Psoas muscle (tissue), 7 donors: ENCODE measurements at regions not wholly inside any gene's neighbourhood (a gene's known extent, or its start where the extent isn't known, plus 50 kb on each side); places are given as distances from the start of the nearest gene placed in this dataset.

Experiments
- ATAC-seq, 4 donors: fragments of 200-7000 bp; cut with Tn5 transposase; one replicate each; pipeline ENCODE4 v1.9.1; 2020; ENCODE audit warnings: moderate library complexity in 3 of 4, mild to moderate bottlenecking in 2 of 4
- DNase-seq, 2 donors: peaks; one replicate each; pipeline ENCODE4 v3.0.0-alpha.2; 2020
- H3K27ac ChIP-seq: fragments of 200-600 bp; one replicate; pipeline ENCODE4 v1.8.0; 2022
- H3K27me3 ChIP-seq, 3 donors: fragments of 200-600 bp in 1 of 3; one replicate each; pipeline versions ENCODE4 v1.6.1 to v1.8.0; 2013 to 2022; ENCODE audit warnings: low read length in 2 of 3, mild to moderate bottlenecking in 2 of 3, moderate library complexity in 1 of 3; ENCODE audit not compliant: insufficient read depth in 3 of 3
- H3K36me3 ChIP-seq, 2 donors: fragments of 200-600 bp in 1 of 2; one replicate each; pipeline versions ENCODE4 v1.6.1 to v1.8.0; 2013 to 2022; ENCODE audit warnings: low read depth in 1 of 2, mild to moderate bottlenecking in 1 of 2, moderate library complexity in 1 of 2; ENCODE audit not compliant: insufficient read depth in 1 of 2
- H3K4me1 ChIP-seq: fragments of 200-600 bp; one replicate; pipeline ENCODE4 v1.8.0; 2022
- H3K4me3 ChIP-seq: fragments of 200-600 bp; one replicate; pipeline ENCODE4 v1.8.0; 2022; ENCODE audit warnings: mild to moderate bottlenecking
- H3K9me3 ChIP-seq: fragments of 200-600 bp; one replicate; pipeline ENCODE4 v1.8.0; 2022
- WGBS, 3 donors: extraction: QIAGEN DNeasy Blood & Tissue Kit; methylation state at CpG; one replicate each; pipeline versions ENCODE4 v1.1.6 to v1.1.7; 2013; 5-methylcytosine and 5-hydroxymethylcytosine counted together
- intact Hi-C, 2 donors: fragments of 100-400 bp; cut with DNase I; formaldehyde crosslinking; loops; one replicate each; pipeline versions ENCODE4 v1.11.0 to v1.14.2; 2022
- TF ChIP-seq, protein P1 (sequence below): fragments of 200-600 bp; IDR thresholded peaks from one replicate; pipeline ENCODE4 v1.8.0; 2022; ENCODE audit warnings: antibody characterized with exemption
- donor health status: healthy with polysubstance abuse.
- donor health status: DM: no; HTN: no; CAD: no; lungs with moderate emphysema.
- donor health status: Bipolar disorder and iron deficiency.
- donor health status: healthy.
- donor health status: DM: yes; HTN: yes; CAD: no.
- donor health status: DM: no; HTN: no; CAD: no.
- donor health status: DM: yes; HTN: yes; CAD: no.

DNA sequence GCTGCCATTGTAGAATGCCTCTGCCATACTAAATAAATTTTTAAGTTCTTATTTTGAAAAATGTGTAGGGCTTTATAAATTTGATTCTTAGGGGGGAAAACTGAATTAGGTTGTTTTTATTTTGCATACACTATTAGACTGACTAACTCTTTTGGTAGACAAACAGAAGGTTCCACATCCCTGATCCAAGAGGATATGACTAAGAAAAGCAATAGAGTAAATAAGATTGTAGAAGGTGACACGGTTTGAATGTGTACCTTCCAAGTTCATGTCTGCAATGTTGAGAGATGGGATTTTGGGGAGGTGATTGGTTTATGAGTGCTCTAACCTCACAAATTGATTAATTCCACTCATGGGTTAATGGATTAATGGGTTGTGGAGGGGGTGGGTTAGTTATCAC, 127.9 kb downstream of the GLUL start:
- DNase-seq (no peak), ATAC-seq (no peak)
- H3K36me3 ChIP-seq: no peaks in the 10 kb centered on the region
- 39 to 69% (median 49%) methylated on average over 1 of the region's 1 CpG for WGBS, 3 donors
- H3K27me3 ChIP-seq: no peaks in the 10 kb centered on the region
- H3K4me1 ChIP-seq: peaks cover 5% of the 10 kb centered on the region
- TF ChIP-seq, protein P1, sequence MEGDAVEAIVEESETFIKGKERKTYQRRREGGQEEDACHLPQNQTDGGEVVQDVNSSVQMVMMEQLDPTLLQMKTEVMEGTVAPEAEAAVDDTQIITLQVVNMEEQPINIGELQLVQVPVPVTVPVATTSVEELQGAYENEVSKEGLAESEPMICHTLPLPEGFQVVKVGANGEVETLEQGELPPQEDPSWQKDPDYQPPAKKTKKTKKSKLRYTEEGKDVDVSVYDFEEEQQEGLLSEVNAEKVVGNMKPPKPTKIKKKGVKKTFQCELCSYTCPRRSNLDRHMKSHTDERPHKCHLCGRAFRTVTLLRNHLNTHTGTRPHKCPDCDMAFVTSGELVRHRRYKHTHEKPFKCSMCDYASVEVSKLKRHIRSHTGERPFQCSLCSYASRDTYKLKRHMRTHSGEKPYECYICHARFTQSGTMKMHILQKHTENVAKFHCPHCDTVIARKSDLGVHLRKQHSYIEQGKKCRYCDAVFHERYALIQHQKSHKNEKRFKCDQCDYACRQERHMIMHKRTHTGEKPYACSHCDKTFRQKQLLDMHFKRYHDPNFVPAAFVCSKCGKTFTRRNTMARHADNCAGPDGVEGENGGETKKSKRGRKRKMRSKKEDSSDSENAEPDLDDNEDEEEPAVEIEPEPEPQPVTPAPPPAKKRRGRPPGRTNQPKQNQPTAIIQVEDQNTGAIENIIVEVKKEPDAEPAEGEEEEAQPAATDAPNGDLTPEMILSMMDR: no peak
- no peak overlapping the region for H3K4me3 ChIP-seq
- no peak overlapping the region for H3K27ac ChIP-seq
- no peaks in the 10 kb centered on the region for H3K9me3 ChIP-seq
- intact Hi-C loops: no loop called here

GRCh38 chr1:182262425-182262824, 129.2 kb downstream of the GLUL start:
- Histone ChIP-seq H3K9me3 (no peaks in the 10 kb centered on the region), H3K27ac (no peak overlapping the region), H3K27me3 (no peaks in the 10 kb centered on the region), H3K4me1 (peaks cover 5% of the 10 kb centered on the region), H3K36me3 (no peaks in the 10 kb centered on the region), H3K4me3 (no peak overlapping the region)
- DNase-seq (no peak), ATAC-seq (no peak)
- TF ChIP-seq, protein P1: no peak
- 72 to 83% (median 73%) methylated on average over 1 of the region's 1 CpG for WGBS, 3 donors
- intact Hi-C loops: no loop called here

GRCh38 chr1:182261655-182262054, 129.9 kb downstream of the GLUL start:
- Histone ChIP-seq H3K9me3 (no peaks in the 10 kb centered on the region), H3K4me1 (peaks cover 5% of the 10 kb centered on the region), H3K36me3 (no peaks in the 10 kb centered on the region), H3K27me3 (no peaks in the 10 kb centered on the region), H3K4me3 (no peak overlapping the region), H3K27ac (no peak overlapping the region)
- intact Hi-C loops: no loop called here
- DNase-seq: no peak
- TF ChIP-seq, protein P1: no peak
- ATAC-seq: no peak
- 93 to 96% (median 95%) methylated on average over 1 of the region's 1 CpG for WGBS, 3 donors

GRCh38 chr1:182260516-182260915, 131.1 kb downstream of the GLUL start:
- DNase-seq (no peak), ATAC-seq (no peak)
- no peaks in the 10 kb centered on the region for H3K36me3 ChIP-seq
- no peaks in the 10 kb centered on the region for H3K9me3 ChIP-seq
- no peak overlapping the region for H3K27ac ChIP-seq
- 97 to 100% (median 99%) methylated on average over 4 of the region's 4 CpGs for WGBS, 3 donors
- H3K4me3 ChIP-seq: no peak overlapping the region
- TF ChIP-seq, protein P1: no peak
- intact Hi-C loops: no loop called here
- no peaks in the 10 kb centered on the region for H3K27me3 ChIP-seq
- H3K4me1 ChIP-seq: peaks cover 5% of the 10 kb centered on the region

DNA sequence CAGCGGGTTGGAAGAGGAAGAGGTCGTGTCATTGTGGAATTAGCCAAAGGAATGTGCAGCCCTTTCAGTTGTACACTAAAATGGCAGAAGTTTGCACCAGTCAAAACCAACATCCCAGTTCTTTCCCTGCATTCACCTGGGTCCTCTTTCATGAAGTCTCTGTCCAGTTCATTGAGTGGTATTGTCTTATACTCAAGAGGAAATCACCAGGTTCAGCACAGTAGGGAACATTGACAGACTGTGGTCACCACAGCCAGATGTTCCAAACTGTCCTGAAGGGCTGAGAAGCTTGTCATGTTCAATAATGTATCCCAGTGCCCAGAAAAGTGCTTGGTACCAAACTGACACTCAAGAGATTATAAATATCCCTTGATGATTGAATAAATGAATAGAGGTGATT, 131.6 kb downstream of the GLUL start:
- no peak overlapping the region for H3K27ac ChIP-seq
- TF ChIP-seq, protein P1: no peak

More for the DNA sequence above, 131.6 kb downstream of the GLUL start:
- H3K9me3 ChIP-seq: no peaks in the 10 kb centered on the region
- H3K4me1 ChIP-seq: peaks cover 5% of the 10 kb centered on the region
- DNase-seq (no peak), ATAC-seq (no peak)
- 58 to 77% (median 64%) methylated on average over 2 of the region's 2 CpGs for WGBS, 3 donors
- H3K36me3 ChIP-seq: no peaks in the 10 kb centered on the region
- intact Hi-C loops: no loop called here
- H3K4me3 ChIP-seq: no peak overlapping the region
- no peaks in the 10 kb centered on the region for H3K27me3 ChIP-seq
